ENCODE measurements at regions not wholly inside any gene's neighbourhood (a gene's known extent, or its start where the extent isn't known, plus 50 kb on each side); places are given as distances from the start of the nearest gene placed in this dataset.

- peaks cover 54% of the 10 kb centered on the region for H3K27me3 Mint-ChIP-seq (ENCODE audit: insufficient read depth, unreplicated experiment)
- H3K9me3 Mint-ChIP-seq (ENCODE audit: unreplicated experiment), result no peaks in the 10 kb centered on the region
- ChIA-PET CTCF (interaction anchor here (0.5 to 0.6 kb wide), 2 partner anchors 131 to 136 kb away, joined by 3 to 6 read pairs; no protein-coding TSS in a partner anchor), POLR2A (no interaction called here)
- H3K4me1 Mint-ChIP-seq (ENCODE audit: insufficient read depth, unreplicated experiment), result no peaks in the 10 kb centered on the region
- no peaks in the 10 kb centered on the region for H3K36me3 Mint-ChIP-seq (ENCODE audit: insufficient read depth, unreplicated experiment)
- no peak for TF ChIP-seq CTCF (IDR thresholded peaks at IDR 0.05; ENCODE audit: unreplicated experiment)
- BruUV-seq (replicated peaks), result no TSS peak
- DNase-seq (ENCODE audit: unreplicated experiment), result no peak
- intact Hi-C loops (cut with micrococcal nuclease), result no loop called here
- H3K4me3 Mint-ChIP-seq (ENCODE audit: unreplicated experiment), result no peak overlapping the region
- no peak overlapping the region for H3K27ac Mint-ChIP-seq (ENCODE audit: low read depth, unreplicated experiment)
Observed at GRCh38 chr6:126529637-126530362, 189.9 kb downstream of the CENPW start.

DNA sequence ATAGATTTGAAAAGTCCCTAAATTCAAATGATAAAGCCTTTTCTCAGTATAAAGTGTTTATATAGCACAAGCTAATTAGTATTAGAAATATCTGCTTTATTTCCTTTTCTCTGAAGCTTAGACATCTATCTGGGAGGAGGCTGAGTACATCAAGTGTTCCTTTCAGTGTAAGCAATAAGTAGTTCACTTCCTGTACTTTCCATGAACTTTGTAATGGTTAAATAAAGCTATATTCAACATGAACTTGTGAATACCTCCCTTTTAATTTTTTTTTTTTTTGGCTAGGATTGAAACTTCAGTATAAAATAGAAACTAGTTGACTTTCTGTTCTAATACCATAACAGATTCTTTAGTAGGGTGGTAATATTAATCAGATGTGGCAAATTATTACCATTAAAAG is 190.9 kb downstream of the CENPW start:
- ChIA-PET POLR2A (no interaction called here), CTCF (interaction anchor here (0.7 kb wide), 1 partner anchor 1205 kb away, joined by 5 read pairs; no protein-coding TSS in a partner anchor)
- no peak for DNase-seq (ENCODE audit: unreplicated experiment)
- no TSS peak for BruUV-seq (replicated peaks)
- Mint-ChIP-seq H3K4me3 (ENCODE audit: unreplicated experiment) (no peak overlapping the region), H3K27me3 (ENCODE audit: insufficient read depth, unreplicated experiment) (peaks cover 44% of the 10 kb centered on the region), H3K9me3 (ENCODE audit: unreplicated experiment) (no peaks in the 10 kb centered on the region), H3K4me1 (ENCODE audit: insufficient read depth, unreplicated experiment) (no peaks in the 10 kb centered on the region), H3K27ac (ENCODE audit: low read depth, unreplicated experiment) (no peak overlapping the region), H3K36me3 (ENCODE audit: insufficient read depth, unreplicated experiment) (no peaks in the 10 kb centered on the region)
- intact Hi-C loops (cut with micrococcal nuclease), result no loop called here
- no peak for TF ChIP-seq CTCF (IDR thresholded peaks at IDR 0.05; ENCODE audit: unreplicated experiment)

DNA sequence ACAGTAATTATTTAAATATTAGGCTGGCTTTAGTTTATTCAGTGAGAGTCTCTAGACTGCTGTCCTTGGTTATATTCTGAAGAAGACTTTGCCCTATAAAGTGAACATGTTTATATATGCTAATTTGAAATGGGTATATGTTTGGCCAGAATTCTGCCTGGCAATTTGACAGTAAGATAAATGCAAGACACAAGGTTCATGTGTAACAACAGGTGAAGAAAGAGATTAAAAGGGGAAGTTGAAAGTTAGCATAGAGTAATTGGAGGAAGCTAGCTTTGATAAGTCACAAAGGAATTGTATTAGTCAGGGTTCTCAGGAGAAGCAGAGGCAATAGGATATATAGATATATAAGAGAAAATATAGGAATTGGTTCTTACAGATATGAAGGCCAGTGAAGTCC is 191.4 kb downstream of the CENPW start:
- peaks cover 44% of the 10 kb centered on the region for H3K27me3 Mint-ChIP-seq (ENCODE audit: insufficient read depth, unreplicated experiment)
- CTCF ChIA-PET, result no interaction called here
- intact Hi-C loops (cut with micrococcal nuclease), result no loop called here
- BruUV-seq (replicated peaks), result no TSS peak
- no peaks in the 10 kb centered on the region for H3K36me3 Mint-ChIP-seq (ENCODE audit: insufficient read depth, unreplicated experiment)
- DNase-seq (ENCODE audit: unreplicated experiment), result no peak
- no peaks in the 10 kb centered on the region for H3K4me1 Mint-ChIP-seq (ENCODE audit: insufficient read depth, unreplicated experiment)
- no peak for TF ChIP-seq CTCF (IDR thresholded peaks at IDR 0.05; ENCODE audit: unreplicated experiment)
- H3K4me3 Mint-ChIP-seq (ENCODE audit: unreplicated experiment), result no peak overlapping the region
- H3K9me3 Mint-ChIP-seq (ENCODE audit: unreplicated experiment), result no peaks in the 10 kb centered on the region
- no peak overlapping the region for H3K27ac Mint-ChIP-seq (ENCODE audit: low read depth, unreplicated experiment)
- POLR2A ChIA-PET, result no interaction called here

GRCh38 chr6:126531840-126532239 is 191.9 kb downstream of the CENPW start:
- BruUV-seq (replicated peaks), result no TSS peak
- CTCF ChIA-PET, result no interaction called here
- POLR2A ChIA-PET, result no interaction called here
- H3K27ac Mint-ChIP-seq (ENCODE audit: low read depth, unreplicated experiment), result no peak overlapping the region
- H3K36me3 Mint-ChIP-seq (ENCODE audit: insufficient read depth, unreplicated experiment), result no peaks in the 10 kb centered on the region
- no peak for TF ChIP-seq CTCF (IDR thresholded peaks at IDR 0.05; ENCODE audit: unreplicated experiment)
- H3K27me3 Mint-ChIP-seq (ENCODE audit: insufficient read depth, unreplicated experiment), result peaks cover 44% of the 10 kb centered on the region
- no peak overlapping the region for H3K4me3 Mint-ChIP-seq (ENCODE audit: unreplicated experiment)
- no peaks in the 10 kb centered on the region for H3K4me1 Mint-ChIP-seq (ENCODE audit: insufficient read depth, unreplicated experiment)
- no peaks in the 10 kb centered on the region for H3K9me3 Mint-ChIP-seq (ENCODE audit: unreplicated experiment)
- intact Hi-C loops (cut with micrococcal nuclease), result no loop called here
- DNase-seq (ENCODE audit: unreplicated experiment), result no peak

All from MCF 10A (cell line).